Embryonic facial prominence (tissue), 1 donor: ENCODE measurements at regions not wholly inside any gene's neighbourhood (a gene's known extent, or its start where the extent isn't known, plus 50 kb on each side); places are given as distances from the start of the nearest gene placed in this dataset.
A peak's percentile ranks its signal among the peaks of the same experiment; 100 is the strongest.

Experiments used
- DNase-seq: peaks from one replicate; pipeline ENCODE4 v3.0.0-alpha.2; 2016; ENCODE audit errors: extremely low spot score

- no peak for DNase-seq
Measured at GRCh38 chr13:44174769-44175425, 198.7 kb upstream of the SERP2 start.

GRCh38 chr13:44176173-44176572, 197.5 kb upstream of the SERP2 start:
- no peak for DNase-seq

GRCh38 chr13:44180876-44181536, 192.6 kb upstream of the SERP2 start:
- DNase-seq = no peak

GRCh38 chr13:44181931-44182330, 191.7 kb upstream of the SERP2 start:
- no peak for DNase-seq

GRCh38 chr13:44184740-44185139, 188.9 kb upstream of the SERP2 start:
- DNase-seq = no peak

- DNase-seq = no peak
Measured at GRCh38 chr13:44188257-44188656, 185.4 kb upstream of the SERP2 start.

- DNase-seq = no peak
Measured at GRCh38 chr13:44189085-44189484, 184.5 kb upstream of the SERP2 start.

GRCh38 chr13:44191103-44191502, 182.5 kb upstream of the SERP2 start:
- DNase-seq = no peak

GRCh38 chr13:44191504-44192171, 182.0 kb upstream of the SERP2 start:
- peak; percentile 40 for DNase-seq

GRCh38 chr13:44193731-44194130, 179.9 kb upstream of the SERP2 start:
- no peak for DNase-seq

- DNase-seq = no peak
Measured at GRCh38 chr13:44195245-44195644, 178.4 kb upstream of the SERP2 start.

GRCh38 chr13:44196196-44196751, 177.3 kb upstream of the SERP2 start:
- DNase-seq = no peak

GRCh38 chr13:44197791-44198770, 175.5 kb upstream of the SERP2 start:
- no peak for DNase-seq

- DNase-seq = no peak
Measured at GRCh38 chr13:44198826-44199225, 174.8 kb upstream of the SERP2 start.

- no peak for DNase-seq
Measured at GRCh38 chr13:44199627-44200207, 173.9 kb upstream of the SERP2 start.

GRCh38 chr13:44206434-44206833, 167.2 kb upstream of the SERP2 start:
- DNase-seq = no peak

- DNase-seq = no peak
Measured at GRCh38 chr13:44207476-44207875, 166.1 kb upstream of the SERP2 start.

- DNase-seq = no peak
Measured at GRCh38 chr13:44210525-44210924, 163.1 kb upstream of the SERP2 start.

- no peak for DNase-seq
Measured at GRCh38 chr13:44211286-44211685, 162.3 kb upstream of the SERP2 start.

- DNase-seq = no peak
Measured at GRCh38 chr13:44211704-44212346, 161.8 kb upstream of the SERP2 start.
